ENCODE measurements at regions not wholly inside any gene's neighbourhood (a gene's known extent, or its start where the extent isn't known, plus 50 kb on each side); places are given as distances from the start of the nearest gene placed in this dataset.

- Histone ChIP-seq H3K27ac (replicated peaks in 1 of 4) (no peak overlapping the region), H3K4me3 (no peak overlapping the region), H3K36me3 (no peaks in the 10 kb centered on the region), H3K27me3 (peaks cover 0 to 13% (median 0%) of the 10 kb centered on the region in 4 donors), H3K4me1 (no peaks in the 10 kb centered on the region), H3K9me3 (no peaks in the 10 kb centered on the region)
- DNase-seq (ENCODE audit: extremely low spot score) = no peak
- no peak for TF ChIP-seq POLR2AphosphoS5 (IDR thresholded peaks at IDR 0.05)
- no peak for TF ChIP-seq CTCF (IDR thresholded peaks at IDR 0.05)
- no peak for TF ChIP-seq EP300 (IDR thresholded peaks at IDR 0.05)
- no peak for TF ChIP-seq POLR2A (IDR thresholded peaks at IDR 0.05; ENCODE audit: low read depth)
- intact Hi-C loops (cut with DNase I) = no loop called here
Measured at GRCh38 chr6:27053738-27054137, 193.8 kb upstream of the PRSS16 start.

GRCh38 chr6:27056615-27057014 is 190.9 kb upstream of the PRSS16 start:
- Histone ChIP-seq H3K27me3 (peaks cover 0 to 4% (median 0%) of the 10 kb centered on the region in 4 donors), H3K4me3 (no peak overlapping the region), H3K4me1 (no peaks in the 10 kb centered on the region), H3K9me3 (no peaks in the 10 kb centered on the region), H3K36me3 (no peaks in the 10 kb centered on the region), H3K27ac (replicated peaks in 1 of 4) (no peak overlapping the region)
- DNase-seq (ENCODE audit: extremely low spot score) = no peak
- 91% methylated on average over 1 of the region's 1 CpG for WGBS
- intact Hi-C loops (cut with DNase I) = no loop called here
- no peak for TF ChIP-seq CTCF (IDR thresholded peaks at IDR 0.05)
- no peak for TF ChIP-seq EP300 (IDR thresholded peaks at IDR 0.05)
- no peak for TF ChIP-seq POLR2AphosphoS5 (IDR thresholded peaks at IDR 0.05)
- no peak for TF ChIP-seq POLR2A (IDR thresholded peaks at IDR 0.05; ENCODE audit: low read depth)

- Histone ChIP-seq H3K27me3 (peaks cover 0 to 4% (median 0%) of the 10 kb centered on the region in 4 donors), H3K27ac (replicated peaks in 1 of 4) (no peak overlapping the region), H3K9me3 (no peaks in the 10 kb centered on the region), H3K4me1 (no peaks in the 10 kb centered on the region), H3K4me3 (no peak overlapping the region), H3K36me3 (no peaks in the 10 kb centered on the region)
- TF ChIP-seq EP300 (IDR thresholded peaks at IDR 0.05) = no peak
- TF ChIP-seq POLR2AphosphoS5 (IDR thresholded peaks at IDR 0.05) = no peak
- TF ChIP-seq POLR2A (IDR thresholded peaks at IDR 0.05; ENCODE audit: low read depth) = no peak
- WGBS = 38% methylated on average over 10 of the region's 10 CpGs
- intact Hi-C loops (cut with DNase I) = no loop called here
- DNase-seq (ENCODE audit: extremely low spot score) = no peak
Measured at GRCh38 chr6:27059621-27060425, 187.7 kb upstream of the PRSS16 start.

- TF ChIP-seq EP300 (IDR thresholded peaks at IDR 0.05) (no peak), POLR2A (IDR thresholded peaks at IDR 0.05; ENCODE audit: low read depth) (no peak), POLR2AphosphoS5 (IDR thresholded peaks at IDR 0.05) (no peak)
Measured at GRCh38 chr6:27061235-27061993, 186.1 kb upstream of the PRSS16 start.

GRCh38 chr6:27062755-27063154 is 184.7 kb upstream of the PRSS16 start:
- Histone ChIP-seq H3K4me3 (no peak overlapping the region), H3K27ac (replicated peaks in 1 of 4) (no peak overlapping the region), H3K36me3 (no peaks in the 10 kb centered on the region), H3K4me1 (no peaks in the 10 kb centered on the region), H3K9me3 (no peaks in the 10 kb centered on the region), H3K27me3 (no peaks in the 10 kb centered on the region)
- DNase-seq (ENCODE audit: extremely low spot score) = no peak
- TF ChIP-seq EP300 (IDR thresholded peaks at IDR 0.05) = no peak
- no peak for TF ChIP-seq CTCF (IDR thresholded peaks at IDR 0.05)
- no peak for TF ChIP-seq POLR2AphosphoS5 (IDR thresholded peaks at IDR 0.05)
- no peak for TF ChIP-seq POLR2A (IDR thresholded peaks at IDR 0.05; ENCODE audit: low read depth)
- intact Hi-C loops (cut with DNase I) = no loop called here

More at GRCh38 chr6:27061235-27061993, 186.1 kb upstream of the PRSS16 start:
- Histone ChIP-seq H3K36me3 (no peaks in the 10 kb centered on the region), H3K27ac (replicated peaks in 1 of 4) (no peak overlapping the region), H3K4me1 (no peaks in the 10 kb centered on the region), H3K9me3 (no peaks in the 10 kb centered on the region), H3K27me3 (no peaks in the 10 kb centered on the region), H3K4me3 (no peak overlapping the region)
- DNase-seq (ENCODE audit: extremely low spot score) = no peak
- intact Hi-C loops (cut with DNase I) = no loop called here
- 91% methylated on average over 3 of the region's 3 CpGs for WGBS
